H9 (cell line): ENCODE measurements at regions not wholly inside any gene's neighbourhood (a gene's known extent, or its start where the extent isn't known, plus 50 kb on each side); places are given as distances from the start of the nearest gene placed in this dataset.

Experiments used
- DNase-seq: peaks from one replicate; pipeline ENCODE4 v3.0.0-alpha.2; 2017
- H2AFZ ChIP-seq: one replicate; pipeline ENCODE4 v1.6.1; 2013; ENCODE audit warnings: mild to moderate bottlenecking, low read length, control low read depth, moderate library complexity
- H2AK5ac ChIP-seq: 2 replicates; pipeline ENCODE4 v1.6.1; 2013; ENCODE audit warnings: low read length, control low read depth, mixed read lengths; ENCODE audit not compliant: insufficient read length
- H2BK120ac ChIP-seq: one replicate; pipeline ENCODE4 v1.6.1; 2013; ENCODE audit warnings: low read depth, mild to moderate bottlenecking, low read length, control low read depth, inconsistent platforms; ENCODE audit not compliant: poor library complexity, severe bottlenecking
- H2BK12ac ChIP-seq: 2 replicates; pipeline ENCODE4 v1.6.1; 2013; ENCODE audit warnings: low read length, control low read depth, mixed read lengths, low read depth; ENCODE audit not compliant: insufficient read length
- H2BK15ac ChIP-seq: 2 replicates; pipeline ENCODE4 v1.6.1; 2013; ENCODE audit warnings: low read depth, low read length, control low read depth
- H2BK20ac ChIP-seq: one replicate; pipeline ENCODE4 v1.6.1; 2013; ENCODE audit warnings: low read depth, mild to moderate bottlenecking, low read length, control low read depth, inconsistent platforms; ENCODE audit not compliant: poor library complexity, severe bottlenecking
- H2BK5ac ChIP-seq: 2 replicates; pipeline ENCODE4 v1.6.1; 2013; ENCODE audit warnings: low read length, control low read depth, mixed read lengths; ENCODE audit not compliant: insufficient read length
- H3K14ac ChIP-seq: 2 replicates; pipeline ENCODE4 v1.6.1; 2013; ENCODE audit warnings: low read length, control low read depth; ENCODE audit not compliant: insufficient read depth
- H3K18ac ChIP-seq: 2 replicates; pipeline ENCODE4 v1.6.1; 2013; ENCODE audit warnings: low read depth, mild to moderate bottlenecking, mixed read lengths, low read length, control low read depth; ENCODE audit not compliant: insufficient read length
- H3K23ac ChIP-seq: 2 replicates; pipeline ENCODE4 v1.6.1; 2013; ENCODE audit warnings: low read length, control low read depth, mixed read lengths, low read depth; ENCODE audit not compliant: insufficient read length
- H3K23me2 ChIP-seq: 2 replicates; pipeline ENCODE4 v1.6.1; 2013; ENCODE audit warnings: low read depth, mild to moderate bottlenecking, mixed read lengths, low read length, control low read depth; ENCODE audit not compliant: insufficient read length, poor library complexity, severe bottlenecking
- H3K27ac ChIP-seq: 2 replicates; pipeline ENCODE4 v1.5.1; 2013; ENCODE audit warnings: low read length, control low read depth, mixed read lengths, low read depth; ENCODE audit not compliant: insufficient read length
- H3K27me3 ChIP-seq: 2 replicates; pipeline ENCODE4 v1.6.1; 2013; ENCODE audit warnings: low read length, control low read depth, inconsistent platforms; ENCODE audit not compliant: insufficient read depth
- H3K4ac ChIP-seq: 2 replicates; pipeline ENCODE4 v1.6.1; 2013; ENCODE audit warnings: low read depth, mild to moderate bottlenecking, control low read depth, inconsistent platforms, low read length, moderate library complexity
- H3K4me1 ChIP-seq: 2 replicates; pipeline ENCODE4 v1.6.1; 2013; ENCODE audit warnings: low read length, control low read depth, inconsistent platforms; ENCODE audit not compliant: insufficient read depth
- H3K4me2 ChIP-seq: 2 replicates; pipeline ENCODE4 v1.6.1; 2013; ENCODE audit warnings: low read length, control low read depth, mixed read lengths; ENCODE audit not compliant: insufficient read length, insufficient read depth
- H3K56ac ChIP-seq: 2 replicates; pipeline ENCODE4 v1.6.1; 2013; ENCODE audit warnings: low read depth, mild to moderate bottlenecking, mixed read lengths, low read length, control low read depth; ENCODE audit not compliant: insufficient read length
- H3K79me1 ChIP-seq: 2 replicates; pipeline ENCODE4 v1.6.1; 2013; ENCODE audit warnings: low read depth, mild to moderate bottlenecking, moderate library complexity, low read length, control low read depth, inconsistent platforms; ENCODE audit not compliant: insufficient read depth, poor library complexity, severe bottlenecking
- H3K79me2 ChIP-seq: 2 replicates; pipeline ENCODE4 v1.6.1; 2013; ENCODE audit warnings: low read length, control low read depth, inconsistent platforms; ENCODE audit not compliant: insufficient read depth
- H3K9ac ChIP-seq: 2 replicates; pipeline ENCODE4 v1.6.1; 2013; ENCODE audit warnings: low read length, control low read depth, mixed read lengths; ENCODE audit not compliant: insufficient read length; ENCODE audit errors: extremely low read depth
- H3K9me3 ChIP-seq: one replicate; pipeline ENCODE4 v1.6.1; 2013; ENCODE audit warnings: low read depth, low read length, inconsistent platforms; ENCODE audit not compliant: control insufficient read depth
- H3T11ph ChIP-seq: one replicate; pipeline ENCODE4 v1.6.1; 2013; ENCODE audit warnings: mild to moderate bottlenecking, low read length, control low read depth, inconsistent platforms
- H4K20me1 ChIP-seq: one replicate; pipeline ENCODE4 v1.6.1; 2013; ENCODE audit not compliant: control insufficient read depth, insufficient read length, insufficient read depth
- H4K5ac ChIP-seq: 2 replicates; pipeline ENCODE4 v1.6.1; 2013; ENCODE audit warnings: low read depth, mild to moderate bottlenecking, mixed read lengths, low read length, control low read depth; ENCODE audit not compliant: insufficient read length
- H4K8ac ChIP-seq: replicated peaks from 2 replicates; pipeline ENCODE4 v1.6.1; 2013; ENCODE audit warnings: low read length, control low read depth, mixed read lengths, low read depth; ENCODE audit not compliant: insufficient read length
- H4K91ac ChIP-seq: 2 replicates; pipeline ENCODE4 v1.6.1; 2013; ENCODE audit warnings: low read depth, mild to moderate bottlenecking, moderate library complexity, mixed read lengths, low read length, control low read depth; ENCODE audit not compliant: insufficient read length
- H3K27ac Mint-ChIP-seq, 3 experiments: 2 replicates in 2 of 3; 3 replicates in 1 of 3; pipeline ENCODE4 v1.8.0; 2020 to 2021; ENCODE audit warnings: mixed read lengths in 3 of 3, mild to moderate bottlenecking in 1 of 3, moderate library complexity in 1 of 3
- H3K27me3 Mint-ChIP-seq: 2 replicates; pipeline ENCODE4 v1.8.0; 2021; ENCODE audit warnings: low read depth, mild to moderate bottlenecking, moderate library complexity, mixed read lengths
- H3K36me3 Mint-ChIP-seq, 3 experiments: 2 replicates in 2 of 3; 3 replicates in 1 of 3; pipeline ENCODE4 v1.8.0; 2020 to 2021; ENCODE audit warnings: low read depth in 3 of 3, mixed read lengths in 3 of 3; ENCODE audit not compliant: insufficient read depth in 1 of 3
- H3K4me1 Mint-ChIP-seq, 2 experiments: 2 replicates each; pipeline ENCODE4 v1.8.0; 2020; ENCODE audit warnings: mixed read lengths in 2 of 2
- H3K4me3 Mint-ChIP-seq, 2 experiments: 2 replicates in 1 of 2; 3 replicates in 1 of 2; pipeline ENCODE4 v1.8.0; 2020 to 2021; ENCODE audit warnings: mild to moderate bottlenecking in 2 of 2, mixed read lengths in 2 of 2, moderate library complexity in 1 of 2
- H3K9me3 Mint-ChIP-seq, 2 experiments: 2 replicates in 1 of 2; 3 replicates in 1 of 2; pipeline ENCODE4 v1.8.0; 2020; ENCODE audit warnings: mild to moderate bottlenecking in 2 of 2, mixed read lengths in 2 of 2, moderate library complexity in 1 of 2
- WGBS: extraction: QIAGEN DNeasy Blood & Tissue Kit; methylation state at CpG from one replicate; pipeline ENCODE4 v1.1.7; 2013; ENCODE audit warnings: missing lambda C conversion rate, low lambda C conversion rate, mixed read lengths; ENCODE audit not compliant: insufficient read length; ENCODE audit errors: extremely low coverage; 5-methylcytosine and 5-hydroxymethylcytosine counted together
- TF ChIP-seq, protein P1 (sequence below): fragments of 200-600 bp; sonication (generic); conservative IDR thresholded peaks from 3 replicates; pipeline ENCODE4 v1.8.0; 2021; ENCODE audit warnings: antibody characterized with exemption, mild to moderate bottlenecking

GRCh38 chr6:150715133-150715532 is 115.4 kb downstream of the PLEKHG1 start:
- H2AFZ ChIP-seq: no peak overlapping the region
- no peaks in the 10 kb centered on the region for H3K79me1 ChIP-seq
- no peak overlapping the region for H3K4me2 ChIP-seq
- no peaks in the 10 kb centered on the region; the same call in 1 of the 2 replicates for H3K27me3 Mint-ChIP-seq
- H3K14ac ChIP-seq: no peak overlapping the region
- H3K27ac Mint-ChIP-seq: no peak overlapping the region; a peak in 1 of 7 replicates
- H3K4me1 ChIP-seq: no peaks in the 10 kb centered on the region
- no peak overlapping the region for H3K4ac ChIP-seq
- no peak overlapping the region for H4K8ac ChIP-seq
- TF ChIP-seq, protein P1, sequence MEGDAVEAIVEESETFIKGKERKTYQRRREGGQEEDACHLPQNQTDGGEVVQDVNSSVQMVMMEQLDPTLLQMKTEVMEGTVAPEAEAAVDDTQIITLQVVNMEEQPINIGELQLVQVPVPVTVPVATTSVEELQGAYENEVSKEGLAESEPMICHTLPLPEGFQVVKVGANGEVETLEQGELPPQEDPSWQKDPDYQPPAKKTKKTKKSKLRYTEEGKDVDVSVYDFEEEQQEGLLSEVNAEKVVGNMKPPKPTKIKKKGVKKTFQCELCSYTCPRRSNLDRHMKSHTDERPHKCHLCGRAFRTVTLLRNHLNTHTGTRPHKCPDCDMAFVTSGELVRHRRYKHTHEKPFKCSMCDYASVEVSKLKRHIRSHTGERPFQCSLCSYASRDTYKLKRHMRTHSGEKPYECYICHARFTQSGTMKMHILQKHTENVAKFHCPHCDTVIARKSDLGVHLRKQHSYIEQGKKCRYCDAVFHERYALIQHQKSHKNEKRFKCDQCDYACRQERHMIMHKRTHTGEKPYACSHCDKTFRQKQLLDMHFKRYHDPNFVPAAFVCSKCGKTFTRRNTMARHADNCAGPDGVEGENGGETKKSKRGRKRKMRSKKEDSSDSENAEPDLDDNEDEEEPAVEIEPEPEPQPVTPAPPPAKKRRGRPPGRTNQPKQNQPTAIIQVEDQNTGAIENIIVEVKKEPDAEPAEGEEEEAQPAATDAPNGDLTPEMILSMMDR: no peak
- no peaks in the 10 kb centered on the region for H3K36me3 Mint-ChIP-seq
- no peak overlapping the region for H3K27ac ChIP-seq
- no peak overlapping the region for H3K23ac ChIP-seq
- H3K27me3 ChIP-seq: no peaks in the 10 kb centered on the region
- no peak overlapping the region for H3K4me3 Mint-ChIP-seq
- no peak overlapping the region for H4K5ac ChIP-seq
- no peak overlapping the region for H2BK20ac ChIP-seq
- 100% methylated on average over 1 of the region's 7 CpGs for WGBS
- DNase-seq: no peak
- peaks cover 14 to 17% of the 10 kb centered on the region in 2 experiments for H3K4me1 Mint-ChIP-seq
- H3K9me3 Mint-ChIP-seq: no peaks in the 10 kb centered on the region
- no peak overlapping the region for H3K56ac ChIP-seq
- H2BK12ac ChIP-seq: no peak overlapping the region
- no peak overlapping the region for H4K91ac ChIP-seq
- no peaks in the 10 kb centered on the region for H3K79me2 ChIP-seq
- H3K9me3 ChIP-seq: no peaks in the 10 kb centered on the region
- no peaks in the 10 kb centered on the region for H4K20me1 ChIP-seq
- no peak overlapping the region for H3K9ac ChIP-seq
- no peak overlapping the region for H3T11ph ChIP-seq
- no peak overlapping the region for H2BK120ac ChIP-seq
- H2AK5ac ChIP-seq: no peak overlapping the region
- no peak overlapping the region for H3K18ac ChIP-seq
- H2BK5ac ChIP-seq: no peak overlapping the region
- no peak overlapping the region for H2BK15ac ChIP-seq
- H3K23me2 ChIP-seq: no peaks in the 10 kb centered on the region
